Sigmoid colon (tissue), 6 donors: ENCODE measurements at regions not wholly inside any gene's neighbourhood (a gene's known extent, or its start where the extent isn't known, plus 50 kb on each side); places are given as distances from the start of the nearest gene placed in this dataset.

Source experiments
- DNase-seq: peaks from one replicate; pipeline ENCODE4 v3.0.0-alpha.2; 2019
- H3K27ac ChIP-seq, 4 donors: fragments of 200-600 bp; sonication (generic); one replicate each; pipeline ENCODE4 v1.5.1; 2016 to 2019; ENCODE audit warnings: mild to moderate bottlenecking in 1 of 4
- H3K27me3 ChIP-seq, 3 donors: fragments of 200-600 bp; sonication (generic); one replicate each; pipeline ENCODE4 v1.5.1; 2019; ENCODE audit warnings: mild to moderate bottlenecking in 1 of 3
- H3K36me3 ChIP-seq, 4 donors: fragments of 200-600 bp; sonication (generic); one replicate each; pipeline ENCODE4 v1.5.1; 2016 to 2019
- H3K4me1 ChIP-seq, 4 donors: fragments of 200-600 bp; sonication (generic); one replicate each; pipeline ENCODE4 v1.5.1; 2017 to 2019
- H3K4me3 ChIP-seq, 4 donors: fragments of 200-600 bp; sonication (generic); one replicate each; pipeline ENCODE4 v1.5.1; 2017 to 2019; ENCODE audit warnings: mild to moderate bottlenecking in 2 of 4, moderate library complexity in 1 of 4
- H3K9me3 ChIP-seq, 4 donors: fragments of 200-600 bp in 3 of 4; sonication (generic) in 3 of 4; one replicate each; pipeline versions ENCODE4 v1.5.1 to v1.6.1; 2013 to 2019
- EP300 ChIP-seq, 4 donors: sonication (generic); formaldehyde crosslinking; IDR thresholded peaks; one replicate each; pipeline ENCODE4 v1.6.1; 2017; ENCODE audit warnings: antibody characterized with exemption in 4 of 4
- POLR2A ChIP-seq, 2 donors: fragments of 450-650 bp; IDR thresholded peaks; one replicate each; pipeline ENCODE4 v1.6.1; 2016; ENCODE audit warnings: antibody characterized with exemption in 2 of 2, mild to moderate bottlenecking in 2 of 2, moderate library complexity in 2 of 2
- POLR2AphosphoS5 ChIP-seq, 4 donors: sonication (generic); formaldehyde crosslinking; IDR thresholded peaks; one replicate each; pipeline ENCODE4 v1.6.1; 2017; ENCODE audit warnings: antibody characterized with exemption in 4 of 4
- WGBS, 2 donors: extraction: QIAGEN DNeasy Blood & Tissue Kit; methylation state at CpG; one replicate each; pipeline ENCODE4 v1.1.7; 2013; 5-methylcytosine and 5-hydroxymethylcytosine counted together
- intact Hi-C: fragments of 100-400 bp; cut with DNase I; formaldehyde crosslinking; loops from one replicate; pipeline ENCODE4 v1.15.1; 2023
- TF ChIP-seq, protein P1 (sequence below), 4 experiments: fragments of 450-650 bp in 3 of 4; fragments of 200-600 bp in 1 of 4; IDR thresholded peaks; one replicate each; pipeline ENCODE4 v1.5.1; 2016 to 2019; ENCODE audit warnings: antibody characterized with exemption in 4 of 4, mild to moderate bottlenecking in 3 of 4, moderate library complexity in 2 of 4
- donor health status: healthy with polysubstance abuse.
- donor health status: healthy.

DNA sequence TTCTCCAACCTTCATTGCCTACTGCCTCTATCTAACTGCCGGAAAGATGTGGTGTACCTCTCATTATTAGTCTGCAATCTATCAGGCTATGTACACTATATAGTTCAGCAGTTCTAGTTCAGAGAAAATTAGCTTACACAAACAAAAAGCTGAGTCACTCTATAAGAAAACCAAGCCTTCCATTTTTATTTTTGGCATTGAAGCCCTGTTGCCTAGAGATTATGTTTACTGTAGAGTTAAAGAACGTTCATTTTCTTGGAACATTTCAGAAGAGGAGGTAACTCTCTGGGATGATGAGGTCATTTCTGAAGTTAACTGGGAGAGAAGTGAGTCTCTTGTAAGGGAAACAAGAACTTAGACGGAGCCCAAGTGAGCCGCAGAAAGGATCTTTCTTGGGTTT lies 133.5 kb downstream of the FAM124B start:
- no peak overlapping the region for H3K4me3 ChIP-seq
- H3K36me3 ChIP-seq: no peaks in the 10 kb centered on the region
- H3K4me1 ChIP-seq: no peaks in the 10 kb centered on the region
- H3K27me3 ChIP-seq: no peaks in the 10 kb centered on the region
- DNase-seq: no peak
- H3K27ac ChIP-seq: no peak overlapping the region
- intact Hi-C loops: no loop called here
- H3K9me3 ChIP-seq: no peaks in the 10 kb centered on the region
- TF ChIP-seq POLR2A (IDR thresholded peaks at IDR 0.05) (no peak), EP300 (IDR thresholded peaks at IDR 0.05) (no peak), POLR2AphosphoS5 (IDR thresholded peaks at IDR 0.05) (no peak)
- TF ChIP-seq, protein P1, sequence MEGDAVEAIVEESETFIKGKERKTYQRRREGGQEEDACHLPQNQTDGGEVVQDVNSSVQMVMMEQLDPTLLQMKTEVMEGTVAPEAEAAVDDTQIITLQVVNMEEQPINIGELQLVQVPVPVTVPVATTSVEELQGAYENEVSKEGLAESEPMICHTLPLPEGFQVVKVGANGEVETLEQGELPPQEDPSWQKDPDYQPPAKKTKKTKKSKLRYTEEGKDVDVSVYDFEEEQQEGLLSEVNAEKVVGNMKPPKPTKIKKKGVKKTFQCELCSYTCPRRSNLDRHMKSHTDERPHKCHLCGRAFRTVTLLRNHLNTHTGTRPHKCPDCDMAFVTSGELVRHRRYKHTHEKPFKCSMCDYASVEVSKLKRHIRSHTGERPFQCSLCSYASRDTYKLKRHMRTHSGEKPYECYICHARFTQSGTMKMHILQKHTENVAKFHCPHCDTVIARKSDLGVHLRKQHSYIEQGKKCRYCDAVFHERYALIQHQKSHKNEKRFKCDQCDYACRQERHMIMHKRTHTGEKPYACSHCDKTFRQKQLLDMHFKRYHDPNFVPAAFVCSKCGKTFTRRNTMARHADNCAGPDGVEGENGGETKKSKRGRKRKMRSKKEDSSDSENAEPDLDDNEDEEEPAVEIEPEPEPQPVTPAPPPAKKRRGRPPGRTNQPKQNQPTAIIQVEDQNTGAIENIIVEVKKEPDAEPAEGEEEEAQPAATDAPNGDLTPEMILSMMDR (IDR thresholded peaks at IDR 0.05): no peak
- WGBS, 2 donors: 38 to 47% methylated on average over 4 of the region's 4 CpGs

GRCh38 chr2:224264259-224264658 lies 137.6 kb downstream of the FAM124B start:
- TF ChIP-seq, protein P1 (IDR thresholded peaks at IDR 0.05): no peak
- TF ChIP-seq POLR2AphosphoS5 (IDR thresholded peaks at IDR 0.05) (no peak), EP300 (IDR thresholded peaks at IDR 0.05) (no peak), POLR2A (IDR thresholded peaks at IDR 0.05) (no peak)
- H3K9me3 ChIP-seq: no peaks in the 10 kb centered on the region
- no peak for DNase-seq
- no peaks in the 10 kb centered on the region for H3K4me1 ChIP-seq
- intact Hi-C loops: no loop called here
- WGBS, 2 donors: 47 to 59% methylated on average over 4 of the region's 4 CpGs
- H3K27me3 ChIP-seq: no peaks in the 10 kb centered on the region
- H3K36me3 ChIP-seq: no peaks in the 10 kb centered on the region
- no peak overlapping the region for H3K4me3 ChIP-seq
- no peak overlapping the region for H3K27ac ChIP-seq

DNA sequence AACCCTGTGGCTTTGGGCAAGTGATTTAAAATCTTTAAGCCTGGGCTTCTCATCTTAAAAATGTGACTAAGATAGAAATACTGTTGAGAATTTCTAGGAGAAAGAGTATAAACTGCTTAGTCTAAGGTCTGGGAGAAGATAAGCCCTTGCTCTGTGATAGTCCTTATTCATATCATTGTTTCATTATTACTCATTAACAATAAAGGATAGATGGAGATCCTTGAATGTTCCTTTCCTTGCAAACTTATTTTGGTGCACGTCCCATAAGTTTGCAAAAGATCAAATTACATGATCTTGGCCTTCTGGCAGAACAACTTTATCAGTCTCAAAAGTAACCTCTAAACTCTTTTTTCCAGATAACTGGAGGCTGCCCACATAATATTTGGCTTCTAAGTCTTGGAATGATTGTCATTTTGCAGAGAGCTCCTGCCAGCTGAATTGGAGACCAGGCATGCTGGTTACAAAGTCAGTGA lies 138.3 kb downstream of the FAM124B start:
- Histone ChIP-seq H3K9me3 (no peaks in the 10 kb centered on the region), H3K4me1 (no peaks in the 10 kb centered on the region), H3K36me3 (no peaks in the 10 kb centered on the region), H3K4me3 (no peak overlapping the region), H3K27ac (no peak overlapping the region), H3K27me3 (no peaks in the 10 kb centered on the region)
- no peak for DNase-seq
- TF ChIP-seq POLR2A (IDR thresholded peaks at IDR 0.05) (no peak), POLR2AphosphoS5 (IDR thresholded peaks at IDR 0.05) (no peak)
- TF ChIP-seq, protein P1 (IDR thresholded peaks at IDR 0.05): no peak
- WGBS, 2 donors: 56 to 70% methylated on average over 1 of the region's 1 CpG
- intact Hi-C loops: no loop called here

- Histone ChIP-seq H3K4me3 (no peak overlapping the region), H3K9me3 (no peaks in the 10 kb centered on the region), H3K4me1 (no peaks in the 10 kb centered on the region), H3K36me3 (no peaks in the 10 kb centered on the region), H3K27me3 (no peaks in the 10 kb centered on the region), H3K27ac (no peak overlapping the region)
- WGBS, 2 donors: 78 to 91% methylated on average over 1 of the region's 1 CpG
- intact Hi-C loops: no loop called here
- no peak for DNase-seq
- TF ChIP-seq EP300 (IDR thresholded peaks at IDR 0.05): no peak
Measured at GRCh38 chr2:224261326-224261725, 140.6 kb downstream of the FAM124B start.

DNA sequence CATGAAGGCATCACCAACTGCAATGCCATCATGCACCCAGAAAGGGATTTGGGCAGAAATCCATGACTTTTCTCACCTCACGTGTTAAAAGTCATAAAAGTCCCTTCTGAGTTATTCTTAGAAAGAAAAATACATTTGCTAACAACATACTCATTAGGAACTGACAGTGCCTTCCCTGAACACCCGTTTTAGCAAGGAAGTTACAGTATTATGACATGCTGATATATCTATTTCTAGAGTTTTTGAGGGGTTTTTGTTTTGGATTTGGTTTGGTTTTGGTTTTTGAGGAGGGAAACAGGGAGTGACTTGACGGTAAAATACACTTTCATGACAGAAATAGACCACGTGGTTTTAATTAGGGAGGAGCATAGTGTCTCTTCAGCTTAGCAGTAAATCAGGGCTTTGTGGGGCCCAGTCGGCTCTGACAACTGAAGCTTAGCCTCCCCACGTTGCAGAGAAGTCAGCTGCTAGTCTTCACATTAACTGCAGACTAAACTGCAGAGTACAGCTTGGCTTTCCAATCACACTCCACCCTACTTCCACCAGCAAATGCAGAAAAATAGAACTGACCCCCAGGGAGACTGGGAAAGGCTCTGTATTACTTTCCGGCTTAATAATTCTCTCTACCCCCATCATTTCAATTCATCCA lies 141.4 kb downstream of the FAM124B start:
- H3K36me3 ChIP-seq: no peaks in the 10 kb centered on the region
- no peak overlapping the region for H3K27ac ChIP-seq
- WGBS, 2 donors: 33 to 60% methylated on average over 7 of the region's 7 CpGs
- H3K4me1 ChIP-seq: no peaks in the 10 kb centered on the region
- no peak for DNase-seq
- no peak for TF ChIP-seq EP300 (IDR thresholded peaks at IDR 0.05)
- no peak for TF ChIP-seq POLR2A (IDR thresholded peaks at IDR 0.05)
- TF ChIP-seq, protein P1 (IDR thresholded peaks at IDR 0.05): no peak
- no peak for TF ChIP-seq POLR2AphosphoS5 (IDR thresholded peaks at IDR 0.05)
- H3K4me3 ChIP-seq: no peak overlapping the region
- H3K27me3 ChIP-seq: no peaks in the 10 kb centered on the region
- intact Hi-C loops: no loop called here
- H3K9me3 ChIP-seq: no peaks in the 10 kb centered on the region
